Ovary (tissue), 7 donors: ENCODE measurements at regions not wholly inside any gene's neighbourhood (a gene's known extent, or its start where the extent isn't known, plus 50 kb on each side); places are given as distances from the start of the nearest gene placed in this dataset.

Experiments used
- DNase-seq, 5 donors: peaks; one replicate each; pipeline ENCODE4 v3.0.0-alpha.2; 2019 to 2020
- H3K27ac ChIP-seq, 2 donors: fragments of 200-600 bp; one replicate each; pipeline versions ENCODE4 v1.5.1 to v1.8.0; 2019 to 2022
- H3K27me3 ChIP-seq: fragments of 200-600 bp; one replicate; pipeline ENCODE4 v1.8.0; 2022
- H3K36me3 ChIP-seq: fragments of 200-600 bp; sonication (generic); one replicate; pipeline ENCODE4 v1.5.1; 2019
- H3K4me1 ChIP-seq: one replicate; pipeline ENCODE4 v1.8.1; 2013; ENCODE audit warnings: mild to moderate bottlenecking, moderate library complexity; ENCODE audit not compliant: insufficient read depth
- H3K4me3 ChIP-seq: fragments of 200-600 bp; sonication (generic); one replicate; pipeline ENCODE4 v1.5.1; 2017
- H3K9me3 ChIP-seq, 2 donors: fragments of 200-600 bp in 1 of 2; sonication (generic) in 1 of 2; one replicate each; pipeline versions ENCODE4 v1.5.1 to v1.8.1; 2013 to 2019; ENCODE audit warnings: mild to moderate bottlenecking in 1 of 2, moderate library complexity in 1 of 2
- CTCF ChIP-seq, 3 donors: fragments of 450-650 bp in 2 of 3; fragments of 200-600 bp in 1 of 3; IDR thresholded peaks; one replicate each; pipeline versions ENCODE4 v1.5.1 to v1.8.0; 2016 to 2022; ENCODE audit warnings: antibody characterized with exemption in 3 of 3, mild to moderate bottlenecking in 1 of 3
- EP300 ChIP-seq: sonication (generic); formaldehyde crosslinking; IDR thresholded peaks from one replicate; pipeline ENCODE4 v1.6.1; 2017; ENCODE audit warnings: antibody characterized with exemption
- POLR2A ChIP-seq: fragments of 450-650 bp; IDR thresholded peaks from one replicate; pipeline ENCODE4 v1.6.1; 2017; ENCODE audit warnings: antibody characterized with exemption, mild to moderate bottlenecking, moderate library complexity
- WGBS, 3 donors: extraction: QIAGEN DNeasy Blood & Tissue Kit in 1 of 3; methylation state at CpG; one replicate each; pipeline versions ENCODE4 v1.1.5 to v1.1.7; 2013 to 2017; 5-methylcytosine and 5-hydroxymethylcytosine counted together
- intact Hi-C, 4 donors: fragments of 100-400 bp; cut with DNase I; formaldehyde crosslinking; loops; one replicate each; pipeline versions ENCODE4 v1.11.0 to v1.15.1; 2022 to 2023
- donor health status: DM: no; HTN: no; CAD: no; lungs with moderate emphysema.
- donor health status: DM: no; HTN: no; CAD: no.
- donor health status: Bipolar disorder and iron deficiency.
- donor health status: DM: no; HTN: no; CAD: no.
- donor health status: DM: yes; HTN: yes; CAD: no.

- no peak overlapping the region for H3K4me3 ChIP-seq
- DNase-seq: no peak
- H3K27ac ChIP-seq: no peak overlapping the region
- H3K4me1 ChIP-seq: no peaks in the 10 kb centered on the region
- TF ChIP-seq CTCF (IDR thresholded peaks at IDR 0.05) (no peak), EP300 (no peak), POLR2A (no peak)
- intact Hi-C loops: no loop called here
- WGBS, 3 donors: 79 to 82% (median 82%) methylated on average over 3 of the region's 3 CpGs
- H3K27me3 ChIP-seq: no peaks in the 10 kb centered on the region
- no peaks in the 10 kb centered on the region for H3K9me3 ChIP-seq
- no peaks in the 10 kb centered on the region for H3K36me3 ChIP-seq
Observed at GRCh38 chr7:109377076-109377884, 807.6 kb downstream of the DNAJB9 start.

DNA sequence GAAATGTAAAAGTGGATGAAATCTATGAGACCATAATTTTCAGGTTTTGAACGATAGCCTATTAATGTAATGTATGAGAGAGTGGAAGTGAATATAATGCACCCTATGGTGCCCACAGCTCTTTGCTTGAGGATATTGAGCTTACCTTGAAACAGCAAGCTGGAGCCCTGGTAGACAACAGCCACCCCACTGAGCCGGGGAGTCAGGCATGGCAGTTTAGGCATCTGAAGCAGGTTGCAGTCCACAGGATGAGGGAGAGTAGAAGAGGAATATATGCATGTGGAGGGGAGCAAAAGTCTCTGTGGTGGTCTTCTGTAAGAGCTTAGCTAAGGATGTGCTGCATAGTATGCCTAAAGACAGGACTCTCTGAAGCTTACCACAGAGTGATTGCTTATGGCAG lies 817.3 kb downstream of the DNAJB9 start:
- Histone ChIP-seq H3K27me3 (no peaks in the 10 kb centered on the region), H3K9me3 (no peaks in the 10 kb centered on the region), H3K27ac (no peak overlapping the region), H3K4me1 (no peaks in the 10 kb centered on the region), H3K36me3 (no peaks in the 10 kb centered on the region), H3K4me3 (no peak overlapping the region)
- intact Hi-C loops: no loop called here
- no peak for DNase-seq
- no peak for TF ChIP-seq EP300
- TF ChIP-seq POLR2A: no peak
- TF ChIP-seq CTCF (IDR thresholded peaks at IDR 0.05): no peak
- WGBS, 3 donors: 90 to 100% (median 99%) methylated on average over 2 of the region's 2 CpGs

GRCh38 chr7:109387530-109387929 lies 817.9 kb downstream of the DNAJB9 start:
- Histone ChIP-seq H3K27me3 (no peaks in the 10 kb centered on the region), H3K9me3 (no peaks in the 10 kb centered on the region), H3K36me3 (no peaks in the 10 kb centered on the region), H3K27ac (no peak overlapping the region), H3K4me1 (no peaks in the 10 kb centered on the region), H3K4me3 (no peak overlapping the region)
- DNase-seq: peak in 2 of 5 donors; percentile 5 to 12
- TF ChIP-seq EP300: no peak
- TF ChIP-seq POLR2A: no peak
- TF ChIP-seq CTCF (IDR thresholded peaks at IDR 0.05): no peak
- 71 to 95% (median 85%) methylated on average over 1 of the region's 1 CpG for WGBS, 3 donors
- intact Hi-C loops: no loop called here

- Histone ChIP-seq H3K4me1 (no peaks in the 10 kb centered on the region), H3K36me3 (no peaks in the 10 kb centered on the region), H3K27ac (no peak overlapping the region), H3K9me3 (no peaks in the 10 kb centered on the region), H3K4me3 (no peak overlapping the region), H3K27me3 (no peaks in the 10 kb centered on the region)
- 16 to 51% (median 17%) methylated on average over 3 of the region's 3 CpGs for WGBS, 3 donors
- TF ChIP-seq EP300 (no peak), POLR2A (no peak), CTCF (IDR thresholded peaks at IDR 0.05) (no peak)
- DNase-seq: no peak
- intact Hi-C loops: no loop called here
Observed at GRCh38 chr7:109391240-109391639, 821.6 kb downstream of the DNAJB9 start.
